SK-N-SH (cell line): ENCODE measurements at regions not wholly inside any gene's neighbourhood (a gene's known extent, or its start where the extent isn't known, plus 50 kb on each side); places are given as distances from the start of the nearest gene placed in this dataset.

ENCODE experiments used
- MXI1 ChIP-seq: IDR thresholded peaks from 2 replicates; pipeline ENCODE4 v1.6.1; 2012; ENCODE audit warnings: mild to moderate bottlenecking, low read depth, low read length, improper control_type of control experiment
- NRF1 ChIP-seq: IDR thresholded peaks from 2 replicates; pipeline ENCODE4 v1.6.1; 2012; ENCODE audit warnings: low read depth, mild to moderate bottlenecking, low read length
- POLR2AphosphoS5 ChIP-seq: IDR thresholded peaks from 2 replicates; pipeline ENCODE4 v1.6.1; 2012; ENCODE audit warnings: low read depth, low read length
- SMC3 ChIP-seq: IDR thresholded peaks from 2 replicates; pipeline ENCODE4 v1.6.1; 2012; ENCODE audit warnings: low read depth, low read length, improper control_type of control experiment
- TCF12 ChIP-seq: IDR thresholded peaks from 2 replicates; pipeline ENCODE4 v1.4.0; 2012
- TF ChIP-seq, protein P1 (sequence below): fragments of 200-600 bp; sonication (generic); IDR thresholded peaks from 2 replicates; pipeline ENCODE4 v1.6.1; 2017; ENCODE audit warnings: antibody characterized with exemption, mild to moderate bottlenecking, moderate library complexity
- TF ChIP-seq, protein P2 (sequence below): fragments of 150-350 bp; IDR thresholded peaks from 2 replicates; pipeline ENCODE4 v1.6.1; 2016; ENCODE audit warnings: mild to moderate bottlenecking, low read depth, low read length

DNA sequence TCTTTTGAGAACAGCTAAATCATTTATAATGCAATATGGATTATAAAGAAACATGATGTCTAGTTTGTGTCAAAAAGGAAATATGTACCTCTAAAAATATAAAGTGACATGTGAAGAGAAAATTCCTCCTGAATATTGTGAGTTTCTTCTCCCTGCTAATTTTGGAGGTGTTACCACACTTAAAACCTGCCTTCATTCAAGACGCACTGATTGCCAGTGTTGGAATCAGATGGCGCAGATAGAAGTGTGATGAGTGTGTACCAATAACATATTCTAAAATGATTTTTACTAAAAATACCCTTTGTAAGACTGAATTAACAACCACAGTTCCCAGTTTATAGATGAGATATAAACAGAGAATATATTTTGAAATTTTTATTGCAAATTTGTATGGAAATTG, 681.8 kb upstream of the LRATD1 start:
- TF ChIP-seq, protein P1, sequence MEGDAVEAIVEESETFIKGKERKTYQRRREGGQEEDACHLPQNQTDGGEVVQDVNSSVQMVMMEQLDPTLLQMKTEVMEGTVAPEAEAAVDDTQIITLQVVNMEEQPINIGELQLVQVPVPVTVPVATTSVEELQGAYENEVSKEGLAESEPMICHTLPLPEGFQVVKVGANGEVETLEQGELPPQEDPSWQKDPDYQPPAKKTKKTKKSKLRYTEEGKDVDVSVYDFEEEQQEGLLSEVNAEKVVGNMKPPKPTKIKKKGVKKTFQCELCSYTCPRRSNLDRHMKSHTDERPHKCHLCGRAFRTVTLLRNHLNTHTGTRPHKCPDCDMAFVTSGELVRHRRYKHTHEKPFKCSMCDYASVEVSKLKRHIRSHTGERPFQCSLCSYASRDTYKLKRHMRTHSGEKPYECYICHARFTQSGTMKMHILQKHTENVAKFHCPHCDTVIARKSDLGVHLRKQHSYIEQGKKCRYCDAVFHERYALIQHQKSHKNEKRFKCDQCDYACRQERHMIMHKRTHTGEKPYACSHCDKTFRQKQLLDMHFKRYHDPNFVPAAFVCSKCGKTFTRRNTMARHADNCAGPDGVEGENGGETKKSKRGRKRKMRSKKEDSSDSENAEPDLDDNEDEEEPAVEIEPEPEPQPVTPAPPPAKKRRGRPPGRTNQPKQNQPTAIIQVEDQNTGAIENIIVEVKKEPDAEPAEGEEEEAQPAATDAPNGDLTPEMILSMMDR = no peak
- TF ChIP-seq NRF1 (no peak), MXI1 (no peak), POLR2AphosphoS5 (no peak), TCF12 (no peak), SMC3 (no peak)
- TF ChIP-seq, protein P2, sequence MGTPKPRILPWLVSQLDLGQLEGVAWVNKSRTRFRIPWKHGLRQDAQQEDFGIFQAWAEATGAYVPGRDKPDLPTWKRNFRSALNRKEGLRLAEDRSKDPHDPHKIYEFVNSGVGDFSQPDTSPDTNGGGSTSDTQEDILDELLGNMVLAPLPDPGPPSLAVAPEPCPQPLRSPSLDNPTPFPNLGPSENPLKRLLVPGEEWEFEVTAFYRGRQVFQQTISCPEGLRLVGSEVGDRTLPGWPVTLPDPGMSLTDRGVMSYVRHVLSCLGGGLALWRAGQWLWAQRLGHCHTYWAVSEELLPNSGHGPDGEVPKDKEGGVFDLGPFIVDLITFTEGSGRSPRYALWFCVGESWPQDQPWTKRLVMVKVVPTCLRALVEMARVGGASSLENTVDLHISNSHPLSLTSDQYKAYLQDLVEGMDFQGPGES = no peak
